HG03439 (cell line): ENCODE measurements at regions not wholly inside any gene's neighbourhood (a gene's known extent, or its start where the extent isn't known, plus 50 kb on each side); places are given as distances from the start of the nearest gene placed in this dataset.
"Not testable (repeated sequence)": the region's sequence is repeated elsewhere in the genome, so short reads cannot be mapped to it uniquely, and the experiment has no call there.

Experiments used
- ATAC-seq: cut with Tn5 transposase; IDR thresholded peaks from one replicate; pipeline ENCODE4 v1.9.1; 2021; ENCODE audit warnings: mild to moderate bottlenecking, moderate library complexity; ENCODE audit not compliant: unreplicated experiment

DNA sequence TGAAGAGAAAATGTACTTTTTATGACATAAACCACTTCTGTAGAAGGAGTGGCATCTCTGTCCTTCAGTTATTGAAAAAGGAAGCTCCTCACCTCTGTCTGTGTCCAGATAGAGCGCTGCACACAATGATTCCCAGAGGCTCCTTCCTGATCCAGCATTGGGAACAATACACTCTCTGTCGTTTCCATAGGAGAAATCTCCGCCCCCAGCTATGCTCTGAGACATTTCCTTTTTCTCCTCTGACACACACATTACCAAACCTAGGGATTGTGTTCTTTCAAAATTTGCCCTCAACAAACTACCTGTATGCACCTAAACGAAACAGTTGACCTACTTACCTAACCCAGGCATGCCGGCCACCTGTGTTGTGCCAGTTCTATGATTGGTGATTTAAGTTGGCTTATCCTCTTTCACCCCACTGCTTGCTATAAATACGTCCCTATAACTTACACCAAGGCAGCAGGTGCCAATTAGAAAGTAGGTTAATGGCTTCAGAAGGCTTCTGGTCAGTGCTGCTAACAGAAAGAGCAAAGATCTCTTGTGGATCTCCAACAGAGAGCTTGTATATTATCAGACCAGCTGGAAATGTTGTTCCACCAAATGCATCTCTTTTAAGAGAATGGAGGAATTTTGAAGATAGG is 140.1 kb upstream of the JCAD start:
- ATAC-seq = no peak

DNA sequence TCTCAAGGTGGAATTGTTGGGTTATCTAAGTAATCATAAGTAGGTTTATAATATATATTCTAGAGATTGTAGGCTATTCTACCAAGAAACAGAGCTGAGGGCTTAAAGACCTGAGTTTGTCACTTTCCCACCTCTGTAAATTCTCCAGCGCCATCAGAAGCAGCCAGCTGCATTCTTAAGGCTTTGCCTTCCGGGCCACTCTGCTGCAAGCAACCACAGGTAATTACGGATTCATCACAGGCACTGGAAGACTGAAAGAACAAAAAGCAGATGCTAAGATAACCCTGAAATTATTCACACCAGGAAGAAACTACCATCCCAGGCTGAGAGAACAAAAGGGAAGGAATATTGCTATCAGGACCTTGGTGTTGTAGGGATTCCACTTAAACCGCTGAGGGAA is 137.8 kb upstream of the JCAD start:
- ATAC-seq = no peak

DNA sequence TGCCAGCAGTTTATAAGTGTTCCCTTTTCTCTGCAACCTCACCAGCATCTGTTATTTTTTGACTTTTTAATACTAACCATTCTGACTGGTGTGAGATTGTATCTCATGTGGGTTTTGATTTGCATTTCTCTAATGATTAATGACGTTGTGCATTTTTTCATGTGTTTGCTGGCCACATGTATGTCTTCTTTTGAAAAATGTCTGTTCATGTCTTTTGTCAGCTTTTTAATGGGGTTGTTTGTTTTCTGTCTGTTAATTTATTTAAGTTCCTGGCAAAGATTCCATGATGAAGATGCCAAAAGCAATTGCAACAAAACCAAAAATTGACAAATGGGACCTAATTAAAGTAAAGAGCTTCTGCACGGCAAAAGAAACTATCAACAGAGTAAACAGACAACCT is 137.2 kb upstream of the JCAD start:
- ATAC-seq = not testable (repeated sequence)

DNA sequence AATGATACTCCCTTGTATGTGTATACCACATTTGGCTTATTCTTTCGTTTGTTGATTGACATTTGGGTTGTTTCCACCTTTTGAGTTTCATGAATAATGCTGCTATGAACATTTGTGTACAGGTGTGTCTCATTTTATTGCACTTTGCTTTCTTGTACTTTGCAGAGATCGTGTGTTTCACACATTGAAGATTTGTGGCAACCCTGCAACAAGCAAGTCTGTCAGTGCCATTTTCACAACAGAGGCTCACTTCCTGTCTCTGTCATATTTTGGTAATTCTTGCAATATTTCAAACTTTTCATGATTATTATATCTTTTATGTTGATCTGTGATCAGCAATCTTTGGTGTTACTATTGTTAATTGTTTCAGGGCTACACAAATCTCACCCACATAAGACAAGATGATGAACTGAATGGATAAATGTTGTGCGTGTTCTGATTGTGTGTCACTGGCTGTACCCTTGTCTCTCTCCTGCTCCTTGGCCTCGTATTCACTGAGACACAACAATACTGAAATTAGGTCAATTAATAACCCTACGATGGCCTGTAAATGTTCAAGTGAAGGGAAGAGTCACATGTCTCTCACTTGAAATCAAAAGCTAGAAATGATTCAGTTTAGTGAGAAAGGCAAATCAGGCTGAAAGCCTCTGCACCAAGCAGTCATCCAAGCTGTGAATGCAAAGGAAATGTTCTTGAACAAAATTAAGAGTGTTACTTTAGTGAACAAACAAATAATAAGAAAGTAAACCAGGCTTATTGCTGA is 133.6 kb upstream of the JCAD start:
- ATAC-seq = no peak

DNA sequence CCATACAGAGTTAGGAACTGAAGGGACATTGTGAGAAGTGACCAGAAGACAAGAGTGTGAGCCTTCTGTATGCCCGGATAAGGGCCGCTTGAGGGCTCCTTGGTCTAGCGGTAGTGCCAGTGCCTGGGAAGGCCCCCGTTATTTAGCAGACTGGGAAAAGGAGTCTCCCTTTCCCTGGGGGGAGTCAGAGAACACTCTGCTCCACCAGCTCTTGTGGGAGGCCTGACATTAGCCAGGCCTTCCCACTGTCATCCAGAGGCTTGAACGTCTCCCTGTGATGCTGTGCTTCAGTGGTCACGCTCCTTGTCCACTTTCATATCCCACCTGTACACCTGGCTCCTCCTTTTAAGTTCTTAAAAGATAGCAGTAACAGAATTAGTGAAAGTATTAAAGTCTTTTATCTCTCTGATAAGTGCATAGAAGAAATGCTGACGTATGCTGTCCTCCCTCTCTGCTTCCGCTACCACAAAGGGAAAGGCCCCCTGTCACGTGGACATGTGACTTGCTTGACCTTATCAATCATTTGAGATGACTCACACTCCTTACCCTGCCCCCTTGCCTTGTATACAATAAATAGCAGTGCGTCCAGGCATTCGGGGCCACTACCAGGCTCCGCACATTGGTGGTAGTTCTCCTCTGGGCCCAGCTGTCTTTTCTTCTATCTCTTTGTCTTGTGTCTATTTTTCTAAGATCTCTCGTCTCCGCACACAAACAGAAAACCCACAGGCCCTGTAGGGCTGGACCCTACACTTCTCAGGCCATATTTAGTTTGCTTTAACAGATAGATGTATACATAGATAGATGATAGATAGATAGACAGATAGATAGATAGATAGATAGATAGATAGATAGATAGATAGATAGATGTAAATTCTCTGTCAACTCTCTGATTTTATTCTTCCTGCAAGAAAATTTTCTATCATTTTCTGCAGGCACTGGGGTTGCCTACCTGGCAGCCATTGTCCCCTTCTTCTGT is 131.5 kb upstream of the JCAD start:
- ATAC-seq = no peak

DNA sequence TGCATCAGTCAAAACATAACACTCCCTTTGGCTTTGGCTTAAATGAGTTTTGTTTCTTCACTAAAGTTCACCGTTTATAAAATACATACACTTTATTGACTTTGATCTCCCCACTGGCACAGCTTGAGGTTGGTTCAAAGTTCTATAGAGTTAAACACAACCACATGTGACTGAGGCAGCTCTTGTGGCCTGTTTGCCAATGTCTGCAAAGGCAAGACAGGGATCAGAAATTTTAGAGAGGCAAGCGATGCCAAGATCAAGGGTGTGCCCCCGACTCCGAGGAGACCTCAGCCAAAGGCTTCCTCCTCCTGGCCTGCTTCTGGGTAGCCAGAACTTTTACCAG is 129.8 kb upstream of the JCAD start:
- ATAC-seq = no peak

DNA sequence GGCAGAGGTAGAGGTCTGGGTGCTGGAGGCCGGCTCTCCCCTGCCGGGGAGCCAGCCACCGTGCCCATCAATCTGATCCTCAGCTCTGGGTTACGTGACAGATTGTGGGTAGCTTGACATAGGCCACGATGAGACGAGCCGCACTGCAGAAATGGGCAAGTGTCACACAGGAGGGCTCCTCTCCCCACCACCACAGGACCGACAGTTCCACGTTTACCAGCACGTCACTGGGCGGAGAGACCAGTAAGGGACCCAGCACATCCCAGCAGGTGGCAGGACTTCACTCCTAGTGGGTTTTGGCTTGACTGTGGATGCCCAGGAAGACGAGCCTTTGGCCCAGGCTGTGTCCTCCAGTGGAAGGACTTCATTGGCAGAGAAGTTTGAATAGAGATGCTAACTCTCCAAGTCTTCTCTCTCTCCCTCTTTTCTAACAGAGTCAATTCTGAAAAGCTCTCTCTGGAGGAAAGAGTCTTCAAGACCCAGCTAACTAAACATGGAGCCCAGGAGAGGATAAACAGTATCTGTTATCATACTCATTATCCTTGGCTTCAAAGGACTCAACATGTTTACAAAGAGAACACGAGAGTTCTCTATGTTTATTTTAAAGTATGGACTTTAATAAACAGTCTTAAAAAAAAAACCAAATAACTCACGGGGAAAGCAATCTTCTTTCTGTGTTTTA is 129.3 kb upstream of the JCAD start:
- ATAC-seq = no peak

DNA sequence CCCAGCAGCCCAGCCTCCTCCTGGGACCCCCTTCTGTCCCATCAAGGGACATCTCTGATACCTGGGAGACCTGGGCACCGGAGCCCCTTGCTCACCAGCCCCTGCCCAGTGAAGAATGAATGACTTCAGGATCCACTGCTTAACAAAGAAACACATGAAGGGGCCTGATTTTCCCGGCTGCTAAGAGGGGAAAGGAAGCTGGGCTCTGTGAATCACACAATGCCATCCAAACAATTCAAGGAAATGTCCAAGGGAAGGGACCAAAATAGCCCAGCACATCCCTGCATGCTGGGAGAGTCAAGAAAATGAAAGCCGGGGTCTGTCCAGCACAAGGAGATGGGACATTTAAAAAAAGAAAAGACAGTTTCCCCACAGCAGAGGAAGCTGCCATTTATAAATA is 128.7 kb upstream of the JCAD start:
- ATAC-seq = no peak

DNA sequence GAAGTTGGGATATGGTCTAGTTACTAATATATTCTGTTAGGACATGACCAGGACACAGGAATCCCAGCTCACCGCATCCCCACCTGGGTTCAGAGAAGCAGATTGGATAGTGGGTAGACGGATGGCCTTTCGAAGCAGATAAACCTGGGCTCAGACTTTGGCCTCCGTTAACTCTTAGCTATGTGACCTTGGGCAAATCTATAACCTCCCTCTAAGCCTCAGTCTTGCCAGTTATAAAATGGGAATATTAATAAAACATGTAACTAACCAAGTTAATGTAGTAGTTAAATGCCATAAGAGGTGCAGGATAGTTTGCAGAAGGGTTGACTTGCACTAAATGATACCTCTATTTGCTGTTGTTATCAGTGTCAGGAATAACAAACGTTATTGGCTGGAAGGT is 127.6 kb upstream of the JCAD start:
- ATAC-seq = no peak

DNA sequence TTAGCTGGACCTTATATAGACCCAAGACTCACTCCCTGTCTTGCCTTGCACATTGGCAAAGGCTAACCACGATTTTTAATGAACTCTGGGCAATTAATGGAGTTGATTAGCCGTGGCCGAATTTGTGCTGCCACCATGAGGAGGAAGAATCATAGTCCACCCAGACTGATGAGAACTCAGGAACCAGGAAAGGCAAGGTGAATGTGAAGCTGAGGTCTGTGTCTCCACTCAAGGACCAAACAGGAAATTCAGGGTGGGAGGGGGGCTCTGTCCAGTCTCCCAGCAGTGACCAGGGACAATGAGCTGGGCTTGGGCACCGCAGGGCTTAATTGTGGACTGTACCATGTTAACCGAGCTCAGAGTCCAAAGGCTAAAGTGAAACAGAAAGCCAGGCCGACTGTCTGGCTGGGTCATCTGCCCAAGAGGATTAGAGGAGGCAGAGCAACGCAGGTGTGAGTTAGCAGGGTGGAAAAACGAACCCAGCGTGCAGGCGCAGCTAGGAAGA is 127.0 kb upstream of the JCAD start:
- no peak for ATAC-seq

DNA sequence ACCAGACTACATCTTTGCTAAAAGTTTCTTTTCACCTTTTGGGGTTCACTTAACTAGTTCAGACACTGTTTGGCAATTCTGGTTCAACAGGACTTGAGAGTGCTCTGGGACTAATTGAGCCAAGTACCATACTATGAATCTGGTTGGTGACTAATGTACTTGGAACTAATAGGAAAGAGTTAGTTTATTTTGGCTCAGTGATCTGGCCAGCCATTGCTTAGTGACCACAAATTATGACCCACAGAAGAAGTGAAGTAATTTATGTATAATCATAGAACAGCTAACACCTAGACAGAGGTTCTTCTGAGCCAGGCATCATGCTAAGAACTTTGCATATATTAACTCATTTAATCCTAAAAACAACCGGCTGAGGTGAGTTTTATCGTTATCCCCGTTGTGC is 126.5 kb upstream of the JCAD start:
- no peak for ATAC-seq

DNA sequence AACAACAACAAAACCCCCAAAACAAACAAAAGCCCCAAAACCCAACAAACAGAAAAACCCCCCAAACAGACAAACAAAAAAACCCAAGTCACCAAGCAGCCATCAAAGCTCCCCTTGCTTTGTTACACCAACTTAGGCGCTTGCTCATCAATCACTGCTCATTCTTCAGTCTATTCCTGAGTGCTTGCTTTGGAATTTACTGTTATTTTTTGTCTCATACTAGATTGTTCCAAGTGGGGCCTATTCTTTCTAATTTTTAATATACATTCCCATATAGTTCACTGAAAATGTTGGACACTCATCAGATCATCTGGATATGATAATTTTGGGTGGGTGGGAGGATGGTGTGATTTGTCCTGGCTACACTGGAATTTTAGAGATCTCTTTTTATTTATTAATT is 126.0 kb upstream of the JCAD start:
- no peak for ATAC-seq

DNA sequence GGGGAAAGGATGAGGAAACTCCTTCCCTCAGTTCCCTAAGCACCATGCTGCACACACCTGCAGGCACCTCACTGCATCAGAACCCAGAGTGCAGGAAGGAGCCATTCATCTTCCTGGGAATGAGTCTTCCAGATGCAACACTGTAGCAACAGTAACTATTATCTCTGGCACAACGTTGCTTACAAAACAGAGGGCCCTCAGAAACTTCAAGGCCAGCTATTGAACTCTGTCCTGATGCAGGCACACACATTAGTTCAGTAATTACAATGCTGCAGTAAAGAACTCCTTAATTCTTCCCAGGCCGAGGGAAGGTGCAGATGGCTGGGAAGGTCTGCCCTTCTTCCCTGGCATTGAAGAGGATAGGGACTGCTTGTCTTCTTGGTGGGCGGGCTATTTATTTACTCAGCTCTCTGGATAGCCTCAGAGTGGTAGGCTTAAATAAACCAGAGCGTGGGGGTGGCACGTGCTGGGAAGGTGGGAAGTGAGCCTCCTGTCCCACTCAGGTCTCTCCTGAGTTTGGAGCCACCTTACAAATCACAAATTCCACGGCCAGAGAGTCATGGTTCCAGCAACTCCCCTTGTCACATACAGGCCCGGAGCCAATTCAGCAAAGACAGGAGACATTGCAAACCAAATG is 125.1 kb upstream of the JCAD start:
- no peak for ATAC-seq

DNA sequence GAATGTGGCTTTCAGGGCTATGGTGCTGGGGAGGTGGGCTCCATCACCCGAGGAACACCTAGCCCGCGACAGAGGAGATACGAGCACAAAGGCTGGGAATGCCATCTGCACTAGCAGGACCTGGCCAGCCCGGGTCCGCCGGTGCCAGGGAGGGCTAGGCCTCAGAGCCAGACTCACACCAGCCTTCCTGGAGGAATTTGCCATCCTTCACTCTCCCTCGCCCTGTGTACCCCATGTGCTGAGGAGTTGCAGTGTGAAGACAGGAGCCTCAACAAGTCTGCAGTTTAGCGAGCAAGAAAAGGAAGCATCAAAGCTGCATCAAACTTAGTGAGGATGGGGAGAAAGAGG is 123.6 kb upstream of the JCAD start:
- ATAC-seq = no peak

DNA sequence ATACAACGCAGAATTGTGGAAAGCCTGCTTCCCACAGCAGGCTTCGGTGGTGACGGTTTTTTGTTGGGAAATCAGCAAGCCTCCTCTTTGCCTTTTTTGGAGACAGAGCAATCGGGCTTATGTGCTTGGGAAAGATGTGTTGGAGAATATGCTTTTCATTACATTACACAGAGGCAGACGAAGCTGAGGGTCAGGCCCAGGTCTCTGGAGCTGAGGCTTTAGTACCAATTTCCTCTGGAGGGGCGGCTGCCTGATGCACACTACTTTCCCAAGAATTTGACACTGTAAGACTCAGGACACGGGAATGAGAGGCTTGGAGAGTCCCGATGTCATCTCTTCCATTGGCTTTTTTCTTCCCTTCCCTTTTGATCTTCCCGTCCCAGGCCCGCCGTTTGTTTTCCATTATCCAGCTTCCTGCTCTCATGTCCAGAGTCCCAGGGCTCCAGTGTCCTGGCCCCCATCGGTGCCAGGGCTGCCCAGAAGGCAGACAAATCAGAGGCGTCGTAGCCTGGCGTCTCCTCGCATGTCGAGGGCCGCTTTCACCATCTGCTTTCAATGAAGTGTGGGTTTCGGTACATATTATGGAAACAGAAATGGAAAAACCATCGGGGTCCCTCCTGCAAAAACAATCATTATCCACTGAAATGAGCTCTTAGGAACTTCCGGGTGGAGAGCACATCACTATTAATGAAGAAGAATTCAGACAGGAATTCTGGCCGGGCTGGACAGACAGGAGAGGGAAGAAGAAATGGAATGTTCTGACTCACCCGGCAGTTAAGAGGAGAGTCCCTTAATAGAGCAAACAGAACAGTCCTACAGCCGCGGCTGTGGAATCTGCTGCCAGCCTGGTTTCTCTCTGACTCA is 123.0 kb upstream of the JCAD start:
- no peak for ATAC-seq

DNA sequence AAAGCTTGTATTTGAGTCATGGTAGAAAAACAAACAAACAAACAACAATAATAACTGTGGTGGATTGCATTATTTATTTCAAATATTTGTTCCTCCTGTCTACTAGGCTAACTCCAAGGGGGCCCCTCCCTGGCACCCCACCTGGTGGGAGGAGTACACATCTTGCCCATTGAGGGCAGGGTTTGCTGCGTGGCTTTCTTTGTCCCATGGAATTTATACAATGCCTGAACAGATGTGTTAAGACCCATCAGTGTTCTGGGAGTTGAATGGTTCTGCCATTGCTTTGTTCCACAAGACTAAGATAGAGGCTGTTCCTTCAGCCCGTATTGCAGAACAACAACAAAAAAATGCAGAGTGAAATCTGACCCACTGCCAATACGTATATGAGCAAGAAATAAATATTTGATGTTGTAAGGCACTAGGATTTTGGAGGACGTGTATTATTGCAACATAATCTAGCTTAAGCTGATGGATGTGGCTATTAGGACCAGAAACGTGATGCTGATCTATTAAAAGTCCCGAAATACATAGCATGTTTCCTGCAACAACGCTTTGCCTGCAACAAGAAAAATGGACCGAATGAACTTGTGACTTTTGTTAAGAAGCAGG is 119.1 kb upstream of the JCAD start:
- no peak for ATAC-seq

DNA sequence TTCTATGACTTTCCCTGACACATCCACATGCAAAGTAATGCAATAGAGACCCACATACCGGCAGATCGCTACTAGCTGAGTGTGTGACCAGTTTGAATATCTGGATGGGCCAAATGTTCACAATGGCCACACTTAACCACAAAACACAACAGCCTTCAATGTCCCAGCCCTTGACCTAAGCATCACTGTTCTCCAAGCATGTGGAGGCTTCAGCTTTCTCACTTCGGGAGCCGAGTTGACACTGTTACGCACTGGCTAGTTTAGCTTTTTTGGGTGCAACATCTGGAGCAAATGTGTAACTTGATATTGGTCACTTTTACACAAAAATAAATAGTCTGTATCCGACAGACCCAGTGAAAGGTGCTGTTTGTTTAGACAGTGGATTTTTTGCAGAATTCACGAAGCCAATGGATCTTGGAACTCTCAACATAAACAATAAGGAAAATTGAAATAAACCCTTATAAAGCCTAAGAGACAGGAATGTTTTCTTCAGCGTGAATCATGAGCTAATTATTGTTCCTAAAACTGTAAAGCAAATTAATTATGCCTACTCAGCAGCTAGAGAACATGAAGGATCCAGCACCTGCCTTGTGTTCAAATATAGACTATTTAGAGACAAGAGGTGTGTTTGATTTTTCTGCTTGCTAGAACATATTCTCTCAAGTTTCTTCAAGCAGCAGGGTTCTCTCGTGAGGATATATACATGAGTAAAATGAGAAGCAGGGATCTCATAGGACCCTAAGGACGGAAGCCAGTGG is 117.6 kb upstream of the JCAD start:
- ATAC-seq = no peak

DNA sequence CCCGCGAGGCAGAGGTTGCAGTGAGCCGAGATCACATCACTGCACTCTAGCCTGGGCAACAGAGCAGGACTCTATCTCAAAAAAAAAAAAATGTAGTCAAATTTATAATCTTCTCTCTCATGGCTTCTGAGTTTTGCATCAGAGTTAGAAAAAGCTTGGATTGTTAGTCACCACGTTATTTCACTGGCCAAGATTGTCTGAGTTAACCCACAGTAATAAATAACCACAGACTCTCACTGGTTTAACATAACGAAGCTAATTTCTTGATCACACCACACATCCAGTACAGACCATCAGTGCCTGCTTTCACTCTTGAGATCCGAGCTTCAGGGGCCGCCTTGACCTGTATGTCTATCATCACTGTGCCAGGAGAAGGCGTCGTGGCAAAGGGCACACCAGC is 116.8 kb upstream of the JCAD start:
- ATAC-seq = no peak

DNA sequence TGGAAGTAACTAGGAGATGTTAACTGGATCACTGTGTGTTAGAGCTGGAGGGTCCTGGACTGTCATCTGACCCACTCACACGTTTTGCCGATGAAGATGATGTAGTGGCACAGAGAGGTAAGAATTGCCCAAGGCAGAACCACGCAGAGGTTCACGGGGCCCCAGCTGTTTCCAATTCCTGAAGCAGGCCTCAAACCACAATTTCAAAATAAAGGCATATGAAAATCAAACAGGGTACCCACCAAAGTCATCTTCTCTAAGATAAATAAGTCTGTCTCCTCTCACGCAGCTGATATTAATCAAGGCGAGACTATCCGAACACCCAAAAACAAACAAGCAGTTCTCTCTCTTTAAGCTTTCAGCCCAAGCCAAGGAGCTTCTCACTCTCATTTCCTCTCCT is 113.3 kb upstream of the JCAD start:
- no peak for ATAC-seq
